ENCODE measurements at regions not wholly inside any gene's neighbourhood (a gene's known extent, or its start where the extent isn't known, plus 50 kb on each side); places are given as distances from the start of the nearest gene placed in this dataset.

GRCh38 chr4:26020083-26020668 is 106.2 kb downstream of the SMIM20 start:
- peak in 1 of 2 donors; percentile 13 for DNase-seq (ENCODE audit: low read depth in 2 of 2)

- DNase-seq (ENCODE audit: low read depth in 2 of 2), result no peak
These were observed 106.9 kb downstream of the SMIM20 start for GRCh38 chr4:26020881-26021280.

DNA sequence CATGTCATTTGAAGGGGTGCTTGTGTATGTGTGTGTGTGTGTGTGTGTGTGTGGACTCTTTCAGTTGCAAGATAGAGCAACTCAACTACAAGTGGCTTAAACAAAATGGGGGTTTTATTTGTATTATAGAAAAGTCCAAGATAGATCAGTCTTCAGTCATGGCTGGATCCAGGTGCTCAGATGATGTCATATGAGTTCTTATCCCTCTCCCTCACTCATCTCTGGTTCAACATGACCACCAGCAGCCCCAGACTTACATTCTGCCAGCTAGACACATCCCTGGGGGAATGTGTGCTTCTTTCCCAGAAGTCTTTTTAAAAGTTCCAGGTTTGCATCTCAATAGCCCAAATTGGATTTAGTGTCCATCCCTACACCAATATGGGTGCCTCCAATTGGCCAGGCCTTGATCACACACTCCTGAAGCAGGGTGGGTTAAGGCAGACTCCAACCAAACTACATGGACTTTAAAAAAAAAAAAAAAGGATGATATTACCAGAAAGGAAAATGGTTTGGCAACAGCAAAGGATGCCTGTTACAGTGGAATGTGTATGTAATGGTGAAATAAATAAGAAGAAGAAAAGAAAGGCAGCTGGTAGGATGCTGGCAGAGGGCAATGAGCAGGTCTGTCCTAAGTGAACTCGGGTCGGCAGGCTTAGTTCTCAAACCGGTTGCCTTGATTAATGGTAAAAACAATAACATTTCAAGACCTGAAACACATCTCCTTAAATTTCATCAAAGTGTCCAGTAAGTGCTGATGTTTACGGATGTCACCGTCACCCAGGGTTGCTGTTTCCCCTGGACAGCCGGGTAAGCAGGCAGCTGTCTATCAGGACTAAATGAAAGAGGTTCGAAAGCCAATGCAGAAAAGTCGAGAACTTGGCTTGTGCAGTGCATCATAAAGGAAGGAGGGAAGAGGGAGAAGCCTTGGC is 107.7 kb downstream of the SMIM20 start:
- DNase-seq (ENCODE audit: low read depth in 2 of 2), result no peak

- no peak for DNase-seq (ENCODE audit: low read depth in 2 of 2)
These were observed 108.6 kb downstream of the SMIM20 start for GRCh38 chr4:26022346-26023202.

GRCh38 chr4:26023203-26023972 is 109.4 kb downstream of the SMIM20 start:
- DNase-seq (ENCODE audit: low read depth in 2 of 2), result no peak

DNA sequence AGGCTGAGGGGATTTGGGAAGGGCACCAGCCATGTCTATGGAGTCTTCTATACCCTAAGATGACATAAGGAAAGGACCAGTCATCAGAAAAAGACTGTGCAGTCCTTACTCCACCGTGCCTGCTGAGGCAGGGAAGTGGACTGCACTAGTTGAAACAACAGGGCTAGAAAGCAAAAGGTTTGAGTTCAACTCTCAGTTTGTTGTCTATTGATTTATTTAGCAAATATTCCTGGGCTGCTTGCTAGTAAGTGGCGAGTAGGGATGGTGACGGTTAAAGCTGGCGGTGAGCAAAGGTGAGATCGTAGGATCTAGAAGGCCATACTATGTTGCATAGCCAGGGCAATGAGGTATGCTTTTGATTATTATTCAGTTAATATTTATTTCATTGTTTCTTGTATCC is 110.1 kb downstream of the SMIM20 start:
- DNase-seq (ENCODE audit: low read depth in 2 of 2), result no peak

DNA sequence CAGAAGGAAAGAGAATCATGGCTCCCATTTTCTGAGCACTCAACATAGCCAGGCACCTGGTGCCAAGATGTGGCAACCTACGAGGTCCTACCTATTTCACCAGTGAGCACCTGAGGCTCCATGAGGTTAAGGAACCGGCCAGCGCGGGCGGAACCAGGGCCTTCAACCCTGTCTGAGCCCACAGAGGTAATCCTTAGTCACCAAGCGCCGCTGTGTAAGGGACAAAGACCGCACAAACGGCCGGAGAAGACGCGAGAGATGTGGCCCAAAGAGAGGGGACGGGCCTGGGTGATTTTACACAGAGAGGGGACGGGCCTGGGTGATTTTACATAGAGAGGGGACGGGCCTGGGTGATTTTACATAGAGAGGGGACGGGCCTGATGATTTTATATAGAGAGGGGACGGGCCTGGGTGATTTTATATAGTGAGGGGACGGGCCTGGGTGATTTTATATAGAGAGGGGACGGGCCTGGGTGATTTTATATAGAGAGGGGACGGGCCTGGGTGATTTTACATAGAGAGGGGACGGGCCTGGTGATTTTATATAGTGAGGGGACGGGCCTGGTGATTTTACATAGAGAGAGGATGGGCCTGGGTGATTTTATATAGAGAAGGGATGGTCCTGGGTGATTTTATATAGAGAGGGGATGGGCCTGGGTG is 114.2 kb downstream of the SMIM20 start:
- DNase-seq (ENCODE audit: low read depth in 2 of 2), result no peak

DNA sequence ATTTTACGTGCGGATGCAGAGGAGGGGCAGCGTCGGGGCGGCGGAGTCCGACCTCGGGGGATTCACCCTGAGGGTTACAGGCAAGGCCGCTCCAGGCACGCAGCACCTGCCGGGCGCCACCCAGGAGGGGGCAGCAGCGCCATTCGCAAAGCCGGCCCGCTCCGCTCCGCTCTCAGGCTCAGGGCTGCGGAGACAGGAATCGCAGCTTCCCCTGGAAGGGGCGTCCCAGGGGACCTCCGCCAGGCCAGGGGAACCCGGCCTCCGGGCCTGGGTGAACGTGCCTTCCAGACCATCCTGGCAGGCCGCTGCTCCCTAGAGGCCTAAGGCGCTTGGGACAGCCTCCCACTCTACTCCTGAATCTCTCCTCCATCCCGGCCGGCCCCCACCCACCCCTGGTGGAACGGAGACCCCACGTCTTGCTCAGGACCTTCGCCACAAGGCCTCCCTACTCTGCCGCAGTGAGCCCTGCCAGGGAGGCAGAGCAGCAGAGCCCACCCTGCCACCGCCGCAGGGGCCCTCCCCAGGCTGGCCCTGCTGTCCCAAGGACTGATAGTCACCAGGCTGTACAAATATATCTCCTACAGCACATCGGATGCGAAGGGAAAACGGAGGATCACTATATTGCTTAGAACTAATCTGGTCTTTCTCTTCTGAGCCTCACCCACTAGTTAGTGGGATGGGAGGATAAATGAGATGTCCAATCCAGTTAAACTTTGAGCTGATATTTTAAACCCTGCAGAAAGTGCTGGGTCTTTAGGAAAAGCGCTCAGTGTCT is 115.0 kb downstream of the SMIM20 start:
- peak; percentile 70 to 73 for DNase-seq (ENCODE audit: low read depth in 2 of 2)

GRCh38 chr4:26029568-26030131 is 115.6 kb downstream of the SMIM20 start:
- no peak for DNase-seq (ENCODE audit: low read depth in 2 of 2)

- DNase-seq (ENCODE audit: low read depth in 2 of 2), result no peak
These were observed 116.2 kb downstream of the SMIM20 start for GRCh38 chr4:26030260-26030667.

GRCh38 chr4:26030780-26031179 is 116.8 kb downstream of the SMIM20 start:
- DNase-seq (ENCODE audit: low read depth in 2 of 2), result no peak

- no peak for DNase-seq (ENCODE audit: low read depth in 2 of 2)
These were observed 117.7 kb downstream of the SMIM20 start for GRCh38 chr4:26031704-26032103.

GRCh38 chr4:26032142-26032541 is 118.1 kb downstream of the SMIM20 start:
- no peak for DNase-seq (ENCODE audit: low read depth in 2 of 2)

DNA sequence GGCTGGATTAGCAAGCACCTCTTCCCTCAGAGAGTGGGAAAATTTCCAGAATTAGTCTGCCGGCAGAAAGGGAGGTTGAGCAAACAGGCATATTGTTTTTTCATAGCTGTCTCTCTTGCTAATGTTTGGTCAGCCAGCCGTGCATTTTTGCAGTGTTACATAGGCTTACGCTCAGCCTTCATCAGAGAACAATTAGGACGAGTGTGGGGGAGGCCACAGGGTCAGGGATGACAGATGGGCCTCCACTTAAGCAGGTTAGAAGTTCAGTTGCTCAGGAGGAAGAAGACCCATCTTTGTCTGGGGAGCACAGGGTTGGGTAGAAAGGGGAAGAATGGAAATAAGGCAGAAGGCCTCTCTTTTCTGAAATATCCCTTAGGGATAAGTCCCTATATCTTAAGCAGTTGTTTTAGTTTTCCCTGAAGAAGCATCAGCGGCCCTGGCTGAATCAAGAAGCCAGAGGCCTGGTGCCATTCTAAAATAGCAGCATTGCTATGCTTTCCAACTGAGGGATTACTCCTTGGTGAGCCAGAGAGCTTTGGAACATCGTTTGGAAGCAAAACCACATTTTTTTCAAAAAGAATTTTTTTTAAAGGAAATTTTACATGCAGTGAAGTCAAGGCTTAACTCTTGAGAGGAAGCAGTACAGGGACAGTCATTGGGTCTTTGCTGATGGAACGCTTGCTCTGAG is 118.8 kb downstream of the SMIM20 start:
- DNase-seq (ENCODE audit: low read depth in 2 of 2), result no peak

- DNase-seq (ENCODE audit: low read depth in 2 of 2), result no peak
These were observed 119.4 kb downstream of the SMIM20 start for GRCh38 chr4:26033389-26033788.

DNA sequence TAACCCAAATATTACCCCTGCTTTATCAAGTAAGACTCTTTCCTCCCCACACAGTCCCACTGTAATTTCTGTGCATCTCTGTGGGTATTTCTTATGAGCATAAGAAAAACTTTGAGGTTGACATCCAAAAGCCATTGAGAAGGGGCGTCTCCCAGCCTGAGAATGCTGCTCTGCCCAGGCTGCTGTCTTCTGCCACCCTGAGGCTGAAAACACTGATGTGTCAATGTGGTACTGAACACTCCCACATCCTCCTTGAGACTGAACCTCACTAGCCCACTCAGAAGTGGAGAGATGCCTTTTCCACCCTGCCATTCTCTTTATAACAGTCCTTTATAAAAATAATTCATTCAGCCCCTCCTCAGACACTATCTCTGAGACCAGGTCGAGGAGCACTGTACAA is 120.8 kb downstream of the SMIM20 start:
- DNase-seq (ENCODE audit: low read depth in 2 of 2), result no peak

DNA sequence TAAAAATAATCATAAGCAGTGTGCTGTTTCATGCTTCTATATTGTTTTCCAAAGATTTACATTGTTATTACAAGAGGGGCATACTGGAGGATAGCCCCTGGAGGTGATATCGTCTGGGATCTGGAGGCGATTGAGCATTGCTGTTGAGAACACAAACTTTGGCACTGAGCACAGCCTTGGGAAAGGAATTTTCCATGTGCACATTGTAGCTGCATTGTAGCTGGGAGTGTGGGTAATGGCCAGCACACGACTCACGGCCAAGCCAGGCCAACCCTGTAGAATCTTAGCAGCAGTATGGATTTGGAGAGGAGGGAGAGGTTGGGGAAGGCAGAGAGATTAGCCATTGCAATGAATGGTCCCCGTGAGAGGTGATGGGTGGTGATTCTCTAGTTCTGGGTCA is 121.9 kb downstream of the SMIM20 start:
- no peak for DNase-seq (ENCODE audit: low read depth in 2 of 2)

DNA sequence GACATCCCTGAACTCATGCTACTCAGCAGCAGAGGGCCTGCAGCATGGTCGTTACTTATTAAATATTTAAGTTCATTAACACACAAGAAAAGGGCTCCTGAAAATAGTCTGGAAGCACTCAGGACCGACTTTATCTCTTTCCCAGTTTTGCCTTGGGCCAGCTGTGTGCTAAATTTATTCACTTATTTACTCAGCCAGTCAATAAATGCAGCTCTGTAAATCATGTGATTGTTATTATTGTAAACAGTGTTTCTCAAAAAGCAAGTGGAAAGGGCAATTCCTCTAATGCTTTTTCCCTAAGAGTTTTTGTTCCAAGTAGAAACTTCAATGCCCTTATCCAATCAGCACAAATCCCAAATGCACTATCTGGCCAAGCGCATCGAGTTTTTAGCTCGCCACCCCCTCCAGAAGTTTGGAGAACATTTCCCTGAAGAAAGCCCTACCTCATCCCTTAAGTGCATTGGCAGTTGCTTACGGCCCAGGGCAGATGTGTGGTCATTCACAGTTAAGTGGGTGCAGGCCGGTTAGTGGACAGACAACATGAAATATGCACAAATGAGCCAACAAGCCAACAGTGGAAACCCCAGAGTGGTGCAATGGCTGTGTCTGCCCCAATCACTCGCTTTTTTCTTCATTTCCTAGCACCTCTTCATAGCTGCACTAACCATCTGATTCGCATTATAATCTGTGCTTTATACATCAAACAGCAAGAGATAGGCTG is 125.8 kb downstream of the SMIM20 start:
- DNase-seq (ENCODE audit: low read depth in 2 of 2), result no peak

GRCh38 chr4:26044524-26044923 is 130.5 kb downstream of the SMIM20 start:
- DNase-seq (ENCODE audit: low read depth in 2 of 2), result no peak
